PC-3 (cell line): ENCODE measurements at regions not wholly inside any gene's neighbourhood (a gene's known extent, or its start where the extent isn't known, plus 50 kb on each side); places are given as distances from the start of the nearest gene placed in this dataset.

Source experiments
- ATAC-seq: fragments of 200-7000 bp; cut with Tn5 transposase; 2 replicates; pipeline ENCODE4 v1.9.1; 2020; ENCODE audit warnings: mild to moderate bottlenecking, moderate library complexity
- BruUV-seq: library from RNA; stranded (reverse); fragments of 400-500 nt; replicated peaks from 2 replicates; lab custom pipeline; 2021; lab: Mats Ljungman, UMichigan
- CTCF ChIA-PET: fragments of 300-600 bp; sonication (Branson Sonifier 250); formaldehyde crosslinking; loops from one replicate; lab custom pipeline; 2022; ENCODE audit warnings: antibody characterized with exemption; lab: Charles Lee
- POLR2A ChIA-PET: fragments of 300-600 bp; sonication (Branson Sonifier 250); formaldehyde crosslinking; loops from one replicate; lab custom pipeline; 2022; ENCODE audit warnings: antibody characterized with exemption; ENCODE audit not compliant: unreplicated experiment; lab: Charles Lee
- DNase-seq: peaks from one replicate; pipeline ENCODE4 v3.0.0-alpha.2; 2015
- H2AFZ ChIP-seq: fragments of 300-600 bp; sonication (generic); 2 replicates; pipeline ENCODE4 v1.6.0; 2016; ENCODE audit warnings: antibody characterized with exemption, low read length
- H3F3A ChIP-seq: fragments of 300-600 bp; sonication (generic); one replicate; pipeline ENCODE4 v1.6.0; 2017; ENCODE audit warnings: antibody characterized with exemption, low read length, control low read depth, mild to moderate bottlenecking; ENCODE audit not compliant: unreplicated experiment
- H3K27ac ChIP-seq: fragments of 300-600 bp; sonication (generic); 2 replicates; pipeline ENCODE4 v1.5.1; 2016; ENCODE audit warnings: mild to moderate bottlenecking, low read length
- H3K27me3 ChIP-seq: fragments of 300-600 bp; sonication (generic); 2 replicates; pipeline ENCODE4 v1.6.1; 2016; ENCODE audit warnings: low read length, mixed read lengths
- H3K36me3 ChIP-seq: fragments of 300-600 bp; sonication (generic); 2 replicates; pipeline ENCODE4 v1.6.1; 2016; ENCODE audit warnings: low read depth, mixed run types, low read length, mixed read lengths
- H3K4me1 ChIP-seq: fragments of 300-600 bp; sonication (generic); 2 replicates; pipeline ENCODE4 v1.5.1; 2016; ENCODE audit warnings: low read length; ENCODE audit not compliant: insufficient read depth
- H3K4me2 ChIP-seq: fragments of 300-600 bp; sonication (generic); 2 replicates; pipeline ENCODE4 v1.6.0; 2016; ENCODE audit warnings: low read length
- H3K4me3 ChIP-seq: fragments of 300-600 bp; sonication (generic); 2 replicates; pipeline ENCODE4 v1.5.1; 2016; ENCODE audit warnings: mild to moderate bottlenecking, low read length, mixed read lengths
- H3K79me2 ChIP-seq: fragments of 300-600 bp; sonication (generic); 2 replicates; pipeline ENCODE4 v1.6.1; 2017; ENCODE audit warnings: low read length, mixed read lengths
- H3K9ac ChIP-seq: fragments of 300-600 bp; sonication (generic); 2 replicates; pipeline ENCODE4 v1.6.0; 2016; ENCODE audit warnings: mild to moderate bottlenecking, low read length
- H3K9me2 ChIP-seq: fragments of 300-600 bp; sonication (generic); replicated peaks from 2 replicates; pipeline ENCODE4 v1.6.1; 2016; ENCODE audit warnings: mixed run types, low read length, mixed read lengths
- H3K9me3 ChIP-seq: fragments of 300-600 bp; sonication (generic); 2 replicates; pipeline ENCODE4 v1.6.1; 2016; ENCODE audit warnings: low read length, mixed read lengths
- H4K20me1 ChIP-seq: fragments of 300-600 bp; sonication (generic); 2 replicates; pipeline ENCODE4 v1.6.1; 2016; ENCODE audit warnings: low read length, mixed read lengths
- CTCF ChIP-seq: fragments of 300-600 bp; sonication (generic); conservative IDR thresholded peaks from 2 replicates; pipeline ENCODE4 v1.5.1; 2017; ENCODE audit warnings: antibody characterized with exemption, low read depth, mild to moderate bottlenecking, low read length
- EZH2 ChIP-seq: fragments of 300-600 bp; sonication (generic); IDR thresholded peaks from one replicate; pipeline ENCODE4 v1.6.1; 2017; ENCODE audit warnings: antibody characterized with exemption, mild to moderate bottlenecking, low read length; ENCODE audit not compliant: unreplicated experiment
- EZH2phosphoT487 ChIP-seq: fragments of 300-600 bp; sonication (generic); IDR thresholded peaks from 2 replicates; pipeline ENCODE4 v1.6.1; 2018; ENCODE audit warnings: mild to moderate bottlenecking, antibody characterized with exemption, low read length, borderline replicate concordance
- intact Hi-C: fragments of 100-400 bp; cut with micrococcal nuclease; formaldehyde crosslinking; loops from 2 replicates; pipeline ENCODE4 v1.9.0; 2023

- Histone ChIP-seq H3K4me2 (no peak overlapping the region), H3F3A (no peaks in the 10 kb centered on the region), H3K4me3 (no peak overlapping the region), H3K79me2 (no peaks in the 10 kb centered on the region), H3K36me3 (no peaks in the 10 kb centered on the region), H3K27ac (no peak overlapping the region), H4K20me1 (no peaks in the 10 kb centered on the region), H3K4me1 (no peaks in the 10 kb centered on the region), H3K9me3 (no peaks in the 10 kb centered on the region), H3K27me3 (peaks cover 17% of the 10 kb centered on the region), H3K9ac (no peak overlapping the region), H2AFZ (no peak overlapping the region), H3K9me2 (no peaks in the 10 kb centered on the region)
- POLR2A ChIA-PET = no interaction called here
- CTCF ChIA-PET = no interaction called here
- no peak for DNase-seq
- TF ChIP-seq CTCF = no peak
- no peak for TF ChIP-seq EZH2
- no peak for TF ChIP-seq EZH2phosphoT487
- intact Hi-C loops = no loop called here
- BruUV-seq = no TSS peak
- ATAC-seq = no peak
Observed at GRCh38 chr10:84571146-84571545, 242.8 kb downstream of the CCSER2 start.

- Histone ChIP-seq H4K20me1 (no peaks in the 10 kb centered on the region), H3F3A (no peaks in the 10 kb centered on the region), H3K9me3 (no peaks in the 10 kb centered on the region), H3K27ac (no peak overlapping the region), H3K9ac (no peak overlapping the region), H3K9me2 (no peaks in the 10 kb centered on the region), H2AFZ (no peak overlapping the region), H3K27me3 (peaks cover under 1% of the 10 kb centered on the region; the same call in 1 of the 2 replicates), H3K4me3 (no peak overlapping the region), H3K79me2 (no peaks in the 10 kb centered on the region), H3K36me3 (no peaks in the 10 kb centered on the region), H3K4me2 (no peak overlapping the region), H3K4me1 (no peaks in the 10 kb centered on the region)
- BruUV-seq = no TSS peak
- ATAC-seq (peak; percentile 55; the same call in 1 of the 2 replicates), DNase-seq (peak; percentile 23)
- intact Hi-C loops = no loop called here
- TF ChIP-seq CTCF = peak; percentile 48
- no peak for TF ChIP-seq EZH2
- ChIA-PET POLR2A (no interaction called here), CTCF (no interaction called here)
Observed at GRCh38 chr10:84574102-84574501, 245.7 kb downstream of the CCSER2 start.

GRCh38 chr10:84581976-84582375, 253.6 kb downstream of the CCSER2 start:
- no peaks in the 10 kb centered on the region for H4K20me1 ChIP-seq
- no peak for TF ChIP-seq EZH2phosphoT487
- TF ChIP-seq EZH2 = no peak
- no peak for TF ChIP-seq CTCF
- H3K9me3 ChIP-seq = no peaks in the 10 kb centered on the region
- no peaks in the 10 kb centered on the region for H3K79me2 ChIP-seq
- no peak for DNase-seq
- no peak overlapping the region for H3K4me3 ChIP-seq
- H3K36me3 ChIP-seq = no peaks in the 10 kb centered on the region
- no peak overlapping the region for H3K9ac ChIP-seq
- POLR2A ChIA-PET = no interaction called here
- no peak overlapping the region for H2AFZ ChIP-seq
- ATAC-seq = no peak
- no peaks in the 10 kb centered on the region for H3K9me2 ChIP-seq
- no TSS peak for BruUV-seq
- H3K27ac ChIP-seq = no peak overlapping the region
- intact Hi-C loops = no loop called here
- H3K27me3 ChIP-seq = peaks cover 10% of the 10 kb centered on the region; the same call in 1 of the 2 replicates
- CTCF ChIA-PET = no interaction called here
- H3F3A ChIP-seq = no peaks in the 10 kb centered on the region
- no peaks in the 10 kb centered on the region for H3K4me1 ChIP-seq
- H3K4me2 ChIP-seq = no peak overlapping the region
